ENCODE measurements at regions not wholly inside any gene's neighbourhood (a gene's known extent, or its start where the extent isn't known, plus 50 kb on each side); places are given as distances from the start of the nearest gene placed in this dataset.

DNA sequence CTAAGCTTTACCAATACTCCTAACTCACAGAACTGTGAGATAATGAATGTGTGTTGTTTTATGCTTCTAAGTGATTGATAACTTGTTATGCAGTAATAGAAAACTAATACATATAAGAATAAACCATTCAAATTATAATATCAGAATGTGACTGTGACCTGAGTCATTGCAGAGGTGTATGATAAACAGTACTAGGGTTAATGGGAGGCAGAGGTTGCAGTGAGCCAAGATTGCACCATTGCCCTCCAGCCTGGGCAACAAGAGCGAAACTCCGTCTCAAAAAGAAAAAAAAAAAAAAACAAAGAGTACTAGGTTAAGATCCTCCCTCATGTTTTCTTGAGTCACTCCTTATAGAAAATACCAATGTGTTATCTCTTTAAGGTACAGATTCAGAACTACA is 950.3 kb downstream of the SORCS1 start:
- no peak overlapping the region for H3K23ac ChIP-seq (ENCODE audit: low read depth, low read length)
- TF ChIP-seq RAD21 (IDR thresholded peaks at IDR 0.05; ENCODE audit: low read length): no peak
- TF ChIP-seq SMC3 (IDR thresholded peaks at IDR 0.05; ENCODE audit: low read depth, low read length): no peak
- TF ChIP-seq BHLHE40 (IDR thresholded peaks at IDR 0.05; ENCODE audit: low read depth, low read length): no peak
- no peak for TF ChIP-seq CHD1 (IDR thresholded peaks at IDR 0.05; ENCODE audit: low read depth, low read length)
- BruUV-seq (replicated peaks): no TSS peak
- no peak for ATAC-seq (ENCODE audit: low read depth)
- no peak overlapping the region for H3K4ac ChIP-seq (ENCODE audit: low read depth, low read length)
- H4K91ac ChIP-seq (ENCODE audit: insufficient read depth, low read depth, low read length): no peak overlapping the region
- no peak overlapping the region for H2AK9ac ChIP-seq (replicated peaks; ENCODE audit: low read depth, low read length, poor library complexity)
- no peak overlapping the region for H2BK15ac ChIP-seq (ENCODE audit: low read depth, low read length)
- no peak overlapping the region for H3K14ac ChIP-seq (replicated peaks; ENCODE audit: low read depth, low read length)
- no peak overlapping the region for H3K27ac ChIP-seq (ENCODE audit: insufficient read depth, low read length)
- whole genome bisulfite sequencing, 2 experiments (ENCODE audit: extremely low coverage in 2 of 2, insufficient read length in 1 of 2): no CpG with 5 or more reads among the region's 2 CpGs
- H2BK20ac ChIP-seq (ENCODE audit: low read depth, low read length): no peak overlapping the region
- no peak overlapping the region for H2BK5ac ChIP-seq (ENCODE audit: low read depth, low read length, poor library complexity, severe bottlenecking)
- H3K27me3 ChIP-seq (ENCODE audit: control insufficient read depth, insufficient read depth, low read length): no peaks in the 10 kb centered on the region
- H3K56ac ChIP-seq (ENCODE audit: extremely low read depth, insufficient read depth, low read length): no peak overlapping the region
- in situ Hi-C loops (cut with MboI; ENCODE audit: low sequenced_read_pairs): no loop called here
- H2AK5ac ChIP-seq (ENCODE audit: low read depth, low read length): no peak overlapping the region
- H2AFZ ChIP-seq (replicated peaks; ENCODE audit: low read length, poor library complexity): no peak overlapping the region
- no peak overlapping the region for H4K8ac ChIP-seq (ENCODE audit: low read depth in 2 of 2, low read length in 2 of 2)
- H3K79me1 ChIP-seq (ENCODE audit: low read depth in 1 of 2, low read length in 2 of 2): no peaks in the 10 kb centered on the region
- intact Hi-C loops (cut with micrococcal nuclease): no loop called here
- dilution Hi-C loops (cut with HindIII; ENCODE audit: low sequenced_read_pairs, unreplicated experiment): no loop called here
- no peak for DNase-seq
- H3K4me3 ChIP-seq (ENCODE audit: insufficient read depth, low read depth, low read length): no peak overlapping the region
- no peaks in the 10 kb centered on the region for H3K4me1 ChIP-seq (ENCODE audit: control insufficient read depth, insufficient read depth, low read length)
- H3K18ac ChIP-seq (ENCODE audit: low read depth, low read length): no peak overlapping the region
- no peak overlapping the region for H3K4me2 ChIP-seq (ENCODE audit: low read depth, low read length)
- H3K9me3 ChIP-seq (ENCODE audit: control insufficient read depth, insufficient read depth, low read length): peaks cover 3% of the 10 kb centered on the region; the same call in 1 of the 2 replicates
- H3K9me1 ChIP-seq (ENCODE audit: insufficient read depth, low read length): no peaks in the 10 kb centered on the region
- no peak overlapping the region for H2BK120ac ChIP-seq (ENCODE audit: low read depth, low read length)
- no peak overlapping the region for H3K9ac ChIP-seq (ENCODE audit: low read depth, low read length)
- no peak overlapping the region for H4K5ac ChIP-seq (ENCODE audit: low read depth, low read length)
- H3K36me3 ChIP-seq (ENCODE audit: control insufficient read depth, insufficient read depth, low read length): no peaks in the 10 kb centered on the region
- H4K20me1 ChIP-seq (ENCODE audit: insufficient read depth, low read length): no peaks in the 10 kb centered on the region
- POLR2A ChIA-PET (ENCODE audit: unreplicated experiment): no interaction called here
- CTCF ChIA-PET: no interaction called here
